ENCODE measurements at regions not wholly inside any gene's neighbourhood (a gene's known extent, or its start where the extent isn't known, plus 50 kb on each side); places are given as distances from the start of the nearest gene placed in this dataset.

DNA sequence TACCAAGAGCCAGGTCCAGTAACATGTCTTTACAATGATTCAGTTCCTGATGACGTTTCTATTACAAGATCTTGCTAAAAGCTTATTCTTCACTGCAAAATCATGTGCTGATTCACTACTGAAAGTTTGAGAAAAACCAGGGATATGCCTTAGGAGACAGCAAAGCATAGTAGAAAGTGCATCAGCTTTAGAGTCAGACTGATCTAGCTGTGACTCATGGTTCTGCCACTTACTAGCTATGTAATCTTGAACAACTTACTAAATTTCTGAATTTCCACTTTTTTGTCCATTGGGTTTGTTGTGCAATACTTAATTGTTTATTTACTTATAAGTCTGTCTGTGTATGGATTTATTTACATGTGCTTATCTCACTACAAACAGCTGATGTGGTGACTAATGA is 198.5 kb upstream of the RSPO3 start:
- Histone ChIP-seq H2AFZ (replicated peaks; ENCODE audit: low read length, poor library complexity) (no peak overlapping the region), H4K5ac (ENCODE audit: low read depth, low read length) (no peak overlapping the region), H3K23ac (ENCODE audit: low read depth, low read length) (no peak overlapping the region), H3K9me3 (ENCODE audit: control insufficient read depth, insufficient read depth, low read length) (no peaks in the 10 kb centered on the region), H3K4me1 (ENCODE audit: control insufficient read depth, insufficient read depth, low read length) (peaks cover 3% of the 10 kb centered on the region; the same call in 1 of the 2 replicates), H2BK15ac (ENCODE audit: low read depth, low read length) (no peak overlapping the region), H2BK20ac (ENCODE audit: low read depth, low read length) (no peak overlapping the region), H3K56ac (ENCODE audit: extremely low read depth, insufficient read depth, low read length) (no peak overlapping the region), H2BK120ac (ENCODE audit: low read depth, low read length) (no peak overlapping the region; the same call in 1 of the 2 replicates), H3K9ac (ENCODE audit: low read depth, low read length) (no peak overlapping the region), H4K8ac (ENCODE audit: low read depth in 2 of 2, low read length in 2 of 2) (no peak overlapping the region), H4K91ac (ENCODE audit: insufficient read depth, low read depth, low read length) (no peak overlapping the region), H2AK5ac (ENCODE audit: low read depth, low read length) (no peak overlapping the region), H3K14ac (replicated peaks; ENCODE audit: low read depth, low read length) (no peak overlapping the region), H2BK5ac (ENCODE audit: low read depth, low read length, poor library complexity, severe bottlenecking) (peak overlapping the region; percentile 93), H3K9me1 (ENCODE audit: insufficient read depth, low read length) (no peaks in the 10 kb centered on the region), H4K20me1 (ENCODE audit: insufficient read depth, low read length) (no peaks in the 10 kb centered on the region), H3K4me3 (ENCODE audit: insufficient read depth, low read depth, low read length) (no peak overlapping the region), H3K4ac (ENCODE audit: low read depth, low read length) (no peak overlapping the region), H2AK9ac (replicated peaks; ENCODE audit: low read depth, low read length, poor library complexity) (no peak overlapping the region), H3K36me3 (ENCODE audit: control insufficient read depth, insufficient read depth, low read length) (no peaks in the 10 kb centered on the region), H3K18ac (ENCODE audit: low read depth, low read length) (no peak overlapping the region), H3K27me3 (ENCODE audit: control insufficient read depth, insufficient read depth, low read length) (no peaks in the 10 kb centered on the region), H3K4me2 (ENCODE audit: low read depth, low read length) (no peak overlapping the region), H3K27ac (ENCODE audit: insufficient read depth, low read length) (no peak overlapping the region), H3K79me1 (ENCODE audit: low read depth in 1 of 2, low read length in 2 of 2) (no peaks in the 10 kb centered on the region)
- no TSS peak for BruUV-seq (replicated peaks)
- in situ Hi-C loops (cut with MboI; ENCODE audit: low sequenced_read_pairs), result no loop called here
- WGBS, 2 experiments (ENCODE audit: extremely low coverage in 2 of 2, insufficient read length in 1 of 2), result no CpG with 5 or more reads among the region's 1 CpG
- ChIA-PET CTCF (interaction anchor here (1.1 kb wide), 1 partner anchor 22 kb away, joined by 3 read pairs; no protein-coding TSS in a partner anchor), POLR2A (ENCODE audit: unreplicated experiment) (no interaction called here)
- intact Hi-C loops (cut with micrococcal nuclease), result no loop called here
- TF ChIP-seq CEBPB (IDR thresholded peaks at IDR 0.05; ENCODE audit: low read depth, low read length) (peak; percentile 98), POLR2A (IDR thresholded peaks at IDR 0.05; ENCODE audit: low read depth, low read length) (no peak), CTCF (conservative IDR thresholded peaks at IDR 0.05; ENCODE audit: low read depth, low read length) (no peak), RAD21 (IDR thresholded peaks at IDR 0.05; ENCODE audit: low read length) (0 out of 2 replicates have a peak, but pooled peaks have one; percentile 11), BHLHE40 (IDR thresholded peaks at IDR 0.05; ENCODE audit: low read depth, low read length) (peak; percentile 39; the same call in 1 of the 2 replicates), ELK1 (IDR thresholded peaks at IDR 0.05; ENCODE audit: borderline replicate concordance, low read depth, low read length) (no peak), NFE2L2 (IDR thresholded peaks at IDR 0.05; ENCODE audit: low read depth, low read length) (peak; percentile 58), MAFK (IDR thresholded peaks at IDR 0.05; ENCODE audit: low read depth, low read length) (peak; percentile 41), FOS (IDR thresholded peaks at IDR 0.05; ENCODE audit: low read depth, low read length) (peak; percentile 92)
- DNase-seq (peak; percentile 99), ATAC-seq (ENCODE audit: low read depth) (peak; percentile 99)
- dilution Hi-C loops (cut with HindIII; ENCODE audit: low sequenced_read_pairs, unreplicated experiment), result no loop called here
